HepG2 (cell line): ENCODE measurements at regions not wholly inside any gene's neighbourhood (a gene's known extent, or its start where the extent isn't known, plus 50 kb on each side); places are given as distances from the start of the nearest gene placed in this dataset.

Experiments used
- ATAC-seq: fragments of 200-7000 bp; cut with Tn5 transposase; 3 replicates; pipeline ENCODE4 v1.9.1; 2020; ENCODE audit warnings: mild to moderate bottlenecking, moderate library complexity
- BruUV-seq: library from RNA; stranded (reverse); fragments of 400-500 nt; replicated peaks from 2 replicates; lab custom pipeline; 2021; lab: Mats Ljungman, UMichigan
- CTCF ChIA-PET: fragments of 300-600 bp; formaldehyde crosslinking; extraction: SDS; loops from one replicate; lab custom pipeline; 2021; ENCODE audit warnings: low total read pairs, inconsistent platforms, low intra/inter-chr PET ratio; lab: Yijun Ruan, JAX
- POLR2A ChIA-PET: fragments of 350-600 bp; sonication (Branson Sonifier 250); formaldehyde crosslinking; loops from one replicate; lab custom pipeline; 2020; ENCODE audit warnings: antibody characterized with exemption, inconsistent platforms; lab: Yijun Ruan, JAX
- DNase-seq: peaks from one replicate; pipeline ENCODE4 v3.0.0-alpha.2; 2015; ENCODE audit warnings: low spot score
- FAIRE-seq: peaks from 3 replicates; lab custom pipeline; 2011; peaks lifted over from hg19 to GRCh38; lab: Jason Lieb, UNC
- H2AFZ ChIP-seq: one replicate; pipeline ENCODE4 v1.6.1; 2011; ENCODE audit warnings: low read length, inconsistent platforms
- H3K27ac ChIP-seq: fragments of 300-600 bp; 3 replicates; pipeline ENCODE4 v1.8.0; 2011; ENCODE audit warnings: mixed run types, mild to moderate bottlenecking, mixed read lengths, low read length, inconsistent platforms; ENCODE audit not compliant: insufficient read depth; ENCODE audit errors: extremely low read length
- H3K27me3 ChIP-seq, 2 experiments: fragments of 200-600 bp in 1 of 2; 2 replicates in 1 of 2; 3 replicates in 1 of 2; pipeline versions ENCODE4 v1.6.0 to v1.8.0; 2011; ENCODE audit warnings: low read length in 2 of 2, mild to moderate bottlenecking in 2 of 2, moderate library complexity in 2 of 2, inconsistent platforms in 1 of 2; ENCODE audit not compliant: insufficient read depth in 2 of 2, control insufficient read depth in 1 of 2
- H3K36me3 ChIP-seq, 2 experiments: fragments of 200-600 bp in 1 of 2; replicated peaks in 1 of 2; 2 replicates in 1 of 2; 3 replicates in 1 of 2; pipeline versions ENCODE4 v1.5.1 to v1.8.0; 2011; ENCODE audit warnings: low read length in 2 of 2, inconsistent platforms in 1 of 2; ENCODE audit not compliant: insufficient read depth in 2 of 2, control insufficient read depth in 1 of 2
- H3K4me1 ChIP-seq: 2 replicates; pipeline ENCODE4 v1.5.1; 2012; ENCODE audit warnings: low read length, inconsistent platforms; ENCODE audit not compliant: insufficient read depth
- H3K4me2 ChIP-seq: 2 replicates; pipeline ENCODE4 v1.6.0; 2011; ENCODE audit warnings: low read depth, low read length, inconsistent platforms
- H3K4me3 ChIP-seq, 3 experiments: fragments of 200-600 bp in 1 of 3; sonication (generic), shearing (Covaris generic) in 1 of 3; replicated peaks in 1 of 3; 2 replicates each; pipeline ENCODE4 v1.5.1; 2011 to 2016; ENCODE audit warnings: low read length in 3 of 3, inconsistent platforms in 2 of 3, low read depth in 2 of 3, mild to moderate bottlenecking in 2 of 3, control low read depth in 1 of 3, mixed read lengths in 1 of 3; ENCODE audit not compliant: insufficient read depth in 1 of 3
- H3K79me2 ChIP-seq: one replicate; pipeline ENCODE4 v1.6.1; 2011; ENCODE audit warnings: low read length, inconsistent platforms; ENCODE audit not compliant: insufficient read depth
- H3K9ac ChIP-seq: 2 replicates; pipeline ENCODE4 v1.6.0; 2011; ENCODE audit warnings: mild to moderate bottlenecking, low read depth, low read length, inconsistent platforms; ENCODE audit not compliant: insufficient read depth
- H3K9me3 ChIP-seq: 2 replicates; pipeline ENCODE4 v1.5.1; 2012; ENCODE audit warnings: mild to moderate bottlenecking, low read length
- H4K20me1 ChIP-seq: 2 replicates; pipeline ENCODE4 v1.6.0; 2011; ENCODE audit warnings: inconsistent platforms, mild to moderate bottlenecking, low read length, moderate library complexity; ENCODE audit not compliant: insufficient read depth
- CCAR2 ChIP-seq: fragments of 200-400 bp; formaldehyde crosslinking; optimal IDR thresholded peaks from 2 replicates; pipeline ENCODE3; 2018; ENCODE audit warnings: low read depth, mild to moderate bottlenecking, low read length, moderate library complexity
- ESRRA ChIP-seq: sonication (generic); formaldehyde crosslinking; IDR thresholded peaks from 2 replicates; pipeline ENCODE4 v1.5.1; 2020; ENCODE audit warnings: mild to moderate bottlenecking, low read depth, missing genetic modification reagents
- HNRNPK ChIP-seq: fragments of 200-400 bp; formaldehyde crosslinking; IDR thresholded peaks from 2 replicates; pipeline ENCODE4 v1.6.1; 2018; ENCODE audit warnings: low read length, low read depth, moderate library complexity, mild to moderate bottlenecking; ENCODE audit not compliant: poor library complexity, severe bottlenecking
- NFE2L1 ChIP-seq: sonication (generic); formaldehyde crosslinking; IDR thresholded peaks from 2 replicates; pipeline ENCODE4 v1.4.0; 2020; ENCODE audit warnings: missing genetic modification reagents, mild to moderate bottlenecking, borderline replicate concordance
- ONECUT2 ChIP-seq: sonication (generic); formaldehyde crosslinking; IDR thresholded peaks from 2 replicates; pipeline ENCODE4 v1.4.0; 2020; ENCODE audit warnings: missing genetic modification reagents
- PAX8 ChIP-seq: sonication (generic); formaldehyde crosslinking; IDR thresholded peaks from 2 replicates; pipeline ENCODE4 v1.8.0; 2022; ENCODE audit warnings: mild to moderate bottlenecking, missing genetic modification reagents, borderline replicate concordance
- PHB2 ChIP-seq: fragments of 450-650 bp; IDR thresholded peaks from 2 replicates; pipeline ENCODE4 v1.6.1; 2018; ENCODE audit not compliant: partially characterized antibody
- SP140L ChIP-seq: sonication (generic); formaldehyde crosslinking; IDR thresholded peaks from 2 replicates; pipeline ENCODE4 v1.4.0; 2020; ENCODE audit warnings: missing genetic modification reagents, borderline replicate concordance
- YEATS2 ChIP-seq: sonication (generic); formaldehyde crosslinking; IDR thresholded peaks from 2 replicates; pipeline ENCODE4 v1.4.0; 2020; ENCODE audit warnings: missing genetic modification reagents, borderline replicate concordance
- ZNF24 ChIP-seq: fragments of 450-650 bp; IDR thresholded peaks from 2 replicates; pipeline ENCODE4 v1.6.1; 2017; ENCODE audit warnings: antibody characterized with exemption, mild to moderate bottlenecking
- ZNF615 ChIP-seq: sonication (generic); formaldehyde crosslinking; IDR thresholded peaks from 2 replicates; pipeline ENCODE4 v1.5.0; 2020; ENCODE audit warnings: mild to moderate bottlenecking, missing genetic modification reagents, borderline replicate concordance
- ZNF850 ChIP-seq: sonication (generic); formaldehyde crosslinking; conservative IDR thresholded peaks from 2 replicates; pipeline ENCODE4 v1.9.0; 2021; ENCODE audit warnings: mild to moderate bottlenecking, missing genetic modification reagents
- ZNF891 ChIP-seq: sonication (generic); formaldehyde crosslinking; IDR thresholded peaks from 2 replicates; pipeline ENCODE4 v1.5.0; 2020; ENCODE audit warnings: mild to moderate bottlenecking, missing genetic modification reagents
- ZSCAN12 ChIP-seq: sonication (generic); formaldehyde crosslinking; IDR thresholded peaks from 2 replicates; pipeline ENCODE4 v1.9.0; 2021; ENCODE audit warnings: mild to moderate bottlenecking, missing genetic modification reagents
- WGBS: methylation state at CpG from one replicate; pipeline ENCODE4 v1.1.6; 2017; ENCODE audit warnings: low lambda C conversion rate; 5-methylcytosine and 5-hydroxymethylcytosine counted together
- in situ Hi-C: cut with HindIII; loops from 2 replicates; pipeline ENCODE4 v1.10.0; 2017; ENCODE audit warnings: low pct_unique_long_range_greater_than_20kb; ENCODE audit not compliant: extremely low pct_ligation_motif_present
- intact Hi-C: fragments of 100-400 bp; cut with micrococcal nuclease; formaldehyde crosslinking; loops from one replicate; pipeline ENCODE4 v1.10.0; 2022; ENCODE audit not compliant: unreplicated experiment
- TF ChIP-seq, protein P1 (sequence below): sonication (generic); formaldehyde crosslinking; IDR thresholded peaks from 2 replicates; pipeline ENCODE4 v1.5.0; 2020; ENCODE audit warnings: mild to moderate bottlenecking, low read depth, missing genetic modification reagents, borderline replicate concordance
- TF ChIP-seq, protein P2 (sequence below): sonication (generic); formaldehyde crosslinking; IDR thresholded peaks from 2 replicates; pipeline ENCODE4 v1.4.0; 2020; ENCODE audit warnings: missing genetic modification reagents, borderline replicate concordance

DNA sequence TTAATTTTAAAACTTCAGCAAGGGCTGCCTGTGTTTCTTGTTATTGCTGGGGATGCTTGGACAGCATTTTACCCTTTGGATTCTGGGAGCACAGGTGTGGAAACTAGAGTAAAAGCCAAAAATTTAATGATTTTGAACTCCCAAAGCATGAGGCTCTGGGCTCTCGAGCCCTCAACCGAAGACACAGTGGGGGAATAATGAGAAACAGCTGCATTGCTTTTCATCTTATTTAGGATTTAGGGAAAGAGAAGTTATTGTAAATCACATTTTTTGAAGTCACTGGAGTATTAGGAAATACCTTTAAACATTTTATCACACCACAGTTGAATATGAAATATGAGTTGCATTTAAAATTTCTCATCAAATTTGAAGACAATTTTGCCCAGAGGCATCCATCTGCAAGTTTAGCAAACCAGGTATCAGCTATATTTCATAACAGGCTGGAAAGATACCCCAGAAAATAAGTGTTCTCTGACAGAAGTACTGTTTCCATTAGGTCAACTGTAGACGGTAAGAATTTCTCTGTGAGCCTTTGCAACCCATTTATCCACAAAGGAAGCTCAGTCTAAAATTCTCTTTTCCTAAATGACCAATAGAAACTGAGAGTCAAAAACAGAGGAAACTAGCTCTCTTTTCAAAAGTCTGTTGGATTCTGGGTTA is 290.6 kb upstream of the PHYHIPL start:
- no peak for DNase-seq
- BruUV-seq, result no TSS peak
- no peaks in the 10 kb centered on the region for H3K4me1 ChIP-seq
- WGBS, result 13% methylated on average over 3 of the region's 3 CpGs
- ATAC-seq, result no peak
- H3K9me3 ChIP-seq, result no peaks in the 10 kb centered on the region
- H3K27me3 ChIP-seq, result no peaks in the 10 kb centered on the region; a peak in 1 of 5 replicates
- ChIA-PET POLR2A (no interaction called here), CTCF (no interaction called here)
- no peak for FAIRE-seq
- no peak overlapping the region for H2AFZ ChIP-seq
- TF ChIP-seq ZNF850 (CRISPR knock-in tag), result no peak
- TF ChIP-seq ZNF615, result no peak
- TF ChIP-seq PAX8 (CRISPR knock-in tag), result no peak
- TF ChIP-seq NFE2L1 (CRISPR knock-in tag), result no peak
- TF ChIP-seq, protein P1, sequence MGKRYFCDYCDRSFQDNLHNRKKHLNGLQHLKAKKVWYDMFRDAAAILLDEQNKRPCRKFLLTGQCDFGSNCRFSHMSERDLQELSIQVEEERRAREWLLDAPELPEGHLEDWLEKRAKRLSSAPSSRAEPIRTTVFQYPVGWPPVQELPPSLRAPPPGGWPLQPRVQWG (CRISPR knock-in tag), result no peak
- no peak for TF ChIP-seq HNRNPK
- no peak for TF ChIP-seq CCAR2
- TF ChIP-seq, protein P2, sequence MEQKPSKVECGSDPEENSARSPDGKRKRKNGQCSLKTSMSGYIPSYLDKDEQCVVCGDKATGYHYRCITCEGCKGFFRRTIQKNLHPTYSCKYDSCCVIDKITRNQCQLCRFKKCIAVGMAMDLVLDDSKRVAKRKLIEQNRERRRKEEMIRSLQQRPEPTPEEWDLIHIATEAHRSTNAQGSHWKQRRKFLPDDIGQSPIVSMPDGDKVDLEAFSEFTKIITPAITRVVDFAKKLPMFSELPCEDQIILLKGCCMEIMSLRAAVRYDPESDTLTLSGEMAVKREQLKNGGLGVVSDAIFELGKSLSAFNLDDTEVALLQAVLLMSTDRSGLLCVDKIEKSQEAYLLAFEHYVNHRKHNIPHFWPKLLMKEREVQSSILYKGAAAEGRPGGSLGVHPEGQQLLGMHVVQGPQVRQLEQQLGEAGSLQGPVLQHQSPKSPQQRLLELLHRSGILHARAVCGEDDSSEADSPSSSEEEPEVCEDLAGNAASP (CRISPR knock-in tag), result no peak
- no peak for TF ChIP-seq SP140L (CRISPR knock-in tag)
- no peak for TF ChIP-seq ZNF24
- no peak for TF ChIP-seq PHB2
- TF ChIP-seq YEATS2 (CRISPR knock-in tag), result no peak
- TF ChIP-seq ZSCAN12 (CRISPR knock-in tag), result no peak
- TF ChIP-seq ONECUT2, result no peak
- no peak for TF ChIP-seq ESRRA (CRISPR knock-in tag)
- no peak for TF ChIP-seq ZNF891 (CRISPR knock-in tag)
- H4K20me1 ChIP-seq, result no peaks in the 10 kb centered on the region
- no peak overlapping the region for H3K4me3 ChIP-seq
- H3K79me2 ChIP-seq, result no peaks in the 10 kb centered on the region
- H3K27ac ChIP-seq, result no peak overlapping the region
- H3K4me2 ChIP-seq, result no peak overlapping the region
- H3K36me3 ChIP-seq, result no peaks in the 10 kb centered on the region
- no peak overlapping the region for H3K9ac ChIP-seq
- in situ Hi-C loops, result no loop called here
- intact Hi-C loops, result no loop called here
